ENCODE measurements at regions not wholly inside any gene's neighbourhood (a gene's known extent, or its start where the extent isn't known, plus 50 kb on each side); places are given as distances from the start of the nearest gene placed in this dataset.

DNA sequence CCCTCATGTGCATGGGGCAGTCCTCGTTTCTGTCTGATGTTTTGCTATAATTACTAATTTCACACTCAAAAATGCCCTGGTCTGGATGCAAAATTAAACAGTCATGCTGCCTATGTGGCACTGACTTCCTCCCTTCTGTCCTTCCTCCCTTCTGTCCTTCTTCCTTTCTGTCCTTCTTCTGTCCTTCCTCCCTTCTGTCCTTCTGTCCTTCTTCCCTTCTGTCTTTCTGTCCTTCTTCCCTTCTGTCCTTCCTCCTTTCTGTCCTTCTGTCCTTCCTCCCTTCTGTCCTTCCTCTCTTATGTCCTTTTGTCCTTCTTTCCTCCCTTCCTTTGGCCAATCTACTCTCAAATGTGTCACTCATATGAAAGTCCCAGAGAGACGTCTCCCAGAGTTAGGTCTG is 93.8 kb downstream of the IRF8 start:
- H3K36me3 ChIP-seq (ENCODE audit: insufficient read depth, low read length), result no peaks in the 10 kb centered on the region
- no peak overlapping the region for H3K4me2 ChIP-seq (ENCODE audit: insufficient read depth, low read length)
- H3K4me1 ChIP-seq (ENCODE audit: insufficient read depth, low read length), result no peaks in the 10 kb centered on the region
- no peak overlapping the region for H3K4me3 ChIP-seq (ENCODE audit: insufficient read depth, low read length)
- H3K27me3 ChIP-seq (ENCODE audit: insufficient read depth, low read length), result peaks cover 31% of the 10 kb centered on the region
- H4K20me1 ChIP-seq (ENCODE audit: insufficient read depth, low read length), result no peaks in the 10 kb centered on the region
- peak; percentile 21 for DNase-seq (ENCODE audit: insufficient read length, low spot score, missing footprints)
- no peak overlapping the region for H2AFZ ChIP-seq (ENCODE audit: low read length)
- H3K27ac ChIP-seq (ENCODE audit: low read depth, low read length), result no peak overlapping the region
- no peaks in the 10 kb centered on the region for H3K9me3 ChIP-seq (ENCODE audit: low read depth, low read length)
- H3K79me2 ChIP-seq (ENCODE audit: insufficient read depth, low read length), result no peaks in the 10 kb centered on the region
- TF ChIP-seq, protein P1, sequence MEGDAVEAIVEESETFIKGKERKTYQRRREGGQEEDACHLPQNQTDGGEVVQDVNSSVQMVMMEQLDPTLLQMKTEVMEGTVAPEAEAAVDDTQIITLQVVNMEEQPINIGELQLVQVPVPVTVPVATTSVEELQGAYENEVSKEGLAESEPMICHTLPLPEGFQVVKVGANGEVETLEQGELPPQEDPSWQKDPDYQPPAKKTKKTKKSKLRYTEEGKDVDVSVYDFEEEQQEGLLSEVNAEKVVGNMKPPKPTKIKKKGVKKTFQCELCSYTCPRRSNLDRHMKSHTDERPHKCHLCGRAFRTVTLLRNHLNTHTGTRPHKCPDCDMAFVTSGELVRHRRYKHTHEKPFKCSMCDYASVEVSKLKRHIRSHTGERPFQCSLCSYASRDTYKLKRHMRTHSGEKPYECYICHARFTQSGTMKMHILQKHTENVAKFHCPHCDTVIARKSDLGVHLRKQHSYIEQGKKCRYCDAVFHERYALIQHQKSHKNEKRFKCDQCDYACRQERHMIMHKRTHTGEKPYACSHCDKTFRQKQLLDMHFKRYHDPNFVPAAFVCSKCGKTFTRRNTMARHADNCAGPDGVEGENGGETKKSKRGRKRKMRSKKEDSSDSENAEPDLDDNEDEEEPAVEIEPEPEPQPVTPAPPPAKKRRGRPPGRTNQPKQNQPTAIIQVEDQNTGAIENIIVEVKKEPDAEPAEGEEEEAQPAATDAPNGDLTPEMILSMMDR (IDR thresholded peaks at IDR 0.05; ENCODE audit: extremely low read depth, low read depth, low read length), result no peak

GRCh38 chr16:85994492-85995490 is 95.8 kb downstream of the IRF8 start:
- Histone ChIP-seq H3K79me2 (ENCODE audit: insufficient read depth, low read length) (no peaks in the 10 kb centered on the region), H4K20me1 (ENCODE audit: insufficient read depth, low read length) (no peaks in the 10 kb centered on the region), H3K4me3 (ENCODE audit: insufficient read depth, low read length) (no peak overlapping the region), H3K27ac (ENCODE audit: low read depth, low read length) (no peak overlapping the region), H3K9me3 (ENCODE audit: low read depth, low read length) (no peaks in the 10 kb centered on the region), H3K27me3 (ENCODE audit: insufficient read depth, low read length) (peaks cover 28% of the 10 kb centered on the region), H2AFZ (ENCODE audit: low read length) (no peak overlapping the region), H3K4me1 (ENCODE audit: insufficient read depth, low read length) (no peaks in the 10 kb centered on the region), H3K4me2 (ENCODE audit: insufficient read depth, low read length) (no peak overlapping the region), H3K36me3 (ENCODE audit: insufficient read depth, low read length) (no peaks in the 10 kb centered on the region)
- no peak for DNase-seq (ENCODE audit: insufficient read length, low spot score, missing footprints)
- TF ChIP-seq, protein P1 (IDR thresholded peaks at IDR 0.05; ENCODE audit: extremely low read depth, low read depth, low read length), result no peak

DNA sequence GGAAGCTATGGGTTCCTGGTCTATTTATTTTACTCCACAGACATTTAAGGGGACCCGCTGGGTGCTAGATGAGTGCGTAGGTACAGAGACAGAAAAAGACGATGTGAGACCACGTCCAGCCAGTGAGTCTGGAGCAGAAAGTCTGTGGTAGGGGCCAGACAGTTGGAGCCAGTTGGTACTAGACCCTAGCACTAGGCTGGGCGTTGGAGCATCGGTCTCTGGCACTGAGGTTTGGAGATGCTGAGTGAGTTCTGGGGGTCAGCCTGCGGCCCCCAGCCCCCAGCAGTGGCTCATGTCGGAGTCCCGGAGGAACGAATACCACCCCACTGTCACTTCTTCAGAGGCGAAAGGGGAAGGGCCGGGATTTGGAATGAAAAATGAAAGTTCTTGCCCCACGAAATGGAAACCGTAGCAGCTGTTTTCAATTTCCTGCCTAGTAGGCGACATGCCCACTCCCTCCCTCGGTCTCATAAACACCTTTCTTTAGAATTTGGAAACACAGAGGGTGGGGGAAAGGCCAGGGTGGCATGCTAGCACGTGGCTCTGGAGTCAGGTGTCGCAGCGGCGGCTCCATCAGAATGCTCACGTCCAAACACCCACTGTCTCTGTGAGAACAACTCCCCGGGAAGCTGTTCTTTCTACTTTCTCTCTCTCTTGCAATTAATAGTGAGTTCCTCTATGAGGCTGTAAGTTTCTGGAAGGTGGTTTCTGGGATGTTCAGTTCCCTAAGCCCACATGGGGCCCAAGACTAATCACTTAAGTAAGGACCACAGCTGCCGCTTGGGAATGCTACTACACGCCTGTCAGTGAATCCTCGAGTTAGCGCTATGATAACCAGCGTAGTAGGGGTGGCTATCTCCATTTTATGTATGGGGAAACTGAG is 96.8 kb downstream of the IRF8 start:
- no peaks in the 10 kb centered on the region for H3K9me3 ChIP-seq (ENCODE audit: low read depth, low read length)
- no peaks in the 10 kb centered on the region for H3K4me1 ChIP-seq (ENCODE audit: insufficient read depth, low read length)
- H3K4me3 ChIP-seq (ENCODE audit: insufficient read depth, low read length), result no peak overlapping the region
- H4K20me1 ChIP-seq (ENCODE audit: insufficient read depth, low read length), result no peaks in the 10 kb centered on the region
- H2AFZ ChIP-seq (ENCODE audit: low read length), result no peak overlapping the region
- peak; percentile 56 for DNase-seq (ENCODE audit: insufficient read length, low spot score, missing footprints)
- H3K79me2 ChIP-seq (ENCODE audit: insufficient read depth, low read length), result no peaks in the 10 kb centered on the region
- peak overlapping the region; percentile 49 for H3K4me2 ChIP-seq (ENCODE audit: insufficient read depth, low read length)
- peaks cover 18% of the 10 kb centered on the region for H3K27me3 ChIP-seq (ENCODE audit: insufficient read depth, low read length)
- H3K27ac ChIP-seq (ENCODE audit: low read depth, low read length), result no peak overlapping the region
- TF ChIP-seq, protein P1 (IDR thresholded peaks at IDR 0.05; ENCODE audit: extremely low read depth, low read depth, low read length), result no peak
- no peaks in the 10 kb centered on the region for H3K36me3 ChIP-seq (ENCODE audit: insufficient read depth, low read length)
